RWPE2 (cell line): ENCODE measurements at regions not wholly inside any gene's neighbourhood (a gene's known extent, or its start where the extent isn't known, plus 50 kb on each side); places are given as distances from the start of the nearest gene placed in this dataset.
"Not testable (repeated sequence)": the region's sequence is repeated elsewhere in the genome, so short reads cannot be mapped to it uniquely, and the experiment has no call there.

Experiments used
- ATAC-seq: fragments of 200-7000 bp; cut with Tn5 transposase; 3 replicates; pipeline ENCODE4 v1.9.1; 2021; ENCODE audit warnings: low read depth
- DNase-seq: peaks from one replicate; pipeline ENCODE4 v3.0.0-alpha.2; 2020; ENCODE audit warnings: low spot score
- H3K27ac ChIP-seq: fragments of 450-650 bp; 2 replicates; pipeline ENCODE4 v1.5.1; 2017; ENCODE audit warnings: mild to moderate bottlenecking; ENCODE audit not compliant: poor library complexity, severe bottlenecking
- H3K27me3 ChIP-seq: fragments of 250-450 bp; sonication (Bioruptor Pico); 2 replicates; pipeline ENCODE4 v1.5.1; 2021; ENCODE audit warnings: mild to moderate bottlenecking, moderate library complexity; ENCODE audit not compliant: insufficient read depth, poor library complexity, severe bottlenecking
- H3K36me3 ChIP-seq: fragments of 250-450 bp; sonication (Bioruptor Pico); 2 replicates; pipeline ENCODE4 v1.5.1; 2020; ENCODE audit warnings: low read depth, mild to moderate bottlenecking, moderate library complexity
- H3K4me1 ChIP-seq: fragments of 250-450 bp; sonication (Bioruptor Pico); 2 replicates; pipeline ENCODE4 v1.5.1; 2021; ENCODE audit warnings: mild to moderate bottlenecking, moderate library complexity; ENCODE audit not compliant: insufficient read depth, poor library complexity, severe bottlenecking
- H3K4me3 ChIP-seq: fragments of 250-450 bp; sonication (Bioruptor Pico); 2 replicates; pipeline ENCODE4 v1.5.1; 2021; ENCODE audit warnings: mild to moderate bottlenecking, moderate library complexity; ENCODE audit not compliant: severe bottlenecking
- H3K9me3 ChIP-seq: fragments of 250-450 bp; sonication (Bioruptor Pico); 2 replicates; pipeline ENCODE4 v1.5.1; 2021; ENCODE audit warnings: mild to moderate bottlenecking, moderate library complexity; ENCODE audit not compliant: severe bottlenecking
- CTCF ChIP-seq: fragments of 450-650 bp; IDR thresholded peaks from one replicate; pipeline ENCODE4 v1.5.1; 2017; ENCODE audit warnings: mild to moderate bottlenecking, moderate library complexity; ENCODE audit not compliant: poor library complexity, severe bottlenecking

GRCh38 chr1:30660241-30660640 lies 63.1 kb downstream of the MATN1 start:
- TF ChIP-seq CTCF = no peak
- DNase-seq = no peak
- Histone ChIP-seq H3K27ac (no peak overlapping the region), H3K4me3 (no peak overlapping the region), H3K36me3 (no peaks in the 10 kb centered on the region), H3K27me3 (no peaks in the 10 kb centered on the region), H3K4me1 (no peaks in the 10 kb centered on the region), H3K9me3 (no peaks in the 10 kb centered on the region)
- no peak for ATAC-seq

DNA sequence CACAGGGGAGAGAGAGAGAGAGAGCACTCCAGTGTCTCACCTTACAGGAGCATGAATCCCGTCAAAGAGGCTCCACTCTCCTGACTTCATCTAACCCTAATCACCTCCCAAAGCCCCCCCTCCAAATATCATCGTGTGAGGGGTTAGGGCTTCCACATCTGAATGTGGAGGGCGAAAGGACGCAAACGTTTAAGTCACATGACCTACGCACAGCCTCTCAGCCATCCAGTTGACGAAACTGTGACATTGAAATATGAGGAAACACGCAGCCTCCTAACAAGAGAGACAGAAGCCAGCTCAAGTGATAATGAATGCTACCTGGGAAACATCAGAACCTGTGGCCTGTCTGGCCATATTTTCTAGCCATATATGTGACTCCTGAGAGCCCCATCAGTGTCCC lies 63.7 kb downstream of the MATN1 start:
- Histone ChIP-seq H3K4me1 (no peaks in the 10 kb centered on the region), H3K4me3 (no peak overlapping the region), H3K9me3 (no peaks in the 10 kb centered on the region), H3K27me3 (no peaks in the 10 kb centered on the region), H3K36me3 (no peaks in the 10 kb centered on the region), H3K27ac (no peak overlapping the region)
- no peak for ATAC-seq
- TF ChIP-seq CTCF = no peak
- no peak for DNase-seq

DNA sequence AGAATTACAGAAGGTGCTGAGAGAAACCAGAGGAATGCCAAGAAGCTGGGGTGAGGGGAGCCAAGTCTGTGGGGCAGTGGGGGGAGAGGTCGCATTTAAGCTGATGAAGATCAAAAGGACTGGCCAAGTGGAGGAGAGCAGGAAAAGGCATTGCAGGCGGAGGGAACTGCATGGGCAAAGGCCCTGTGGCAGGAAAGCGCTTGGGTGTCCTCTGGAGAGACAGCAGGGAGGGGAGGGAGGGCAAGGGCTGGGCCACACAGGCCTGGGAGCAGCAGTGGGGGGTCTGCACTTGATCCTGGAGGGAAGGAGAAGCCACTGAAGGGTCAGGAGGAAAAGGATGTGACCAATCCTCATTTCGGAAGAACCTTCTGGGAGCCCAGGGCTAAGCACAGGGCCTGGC lies 65.0 kb downstream of the MATN1 start:
- H3K4me3 ChIP-seq, ATAC-seq, H3K27ac ChIP-seq, H3K4me1 ChIP-seq, DNase-seq, H3K9me3 ChIP-seq, H3K36me3 ChIP-seq, H3K27me3 ChIP-seq: not testable (repeated sequence)

GRCh38 chr1:30658014-30658336 lies 65.4 kb downstream of the MATN1 start:
- Histone ChIP-seq H3K4me1 (peaks cover 4% of the 10 kb centered on the region), H3K27me3 (no peaks in the 10 kb centered on the region), H3K27ac (no peak overlapping the region), H3K4me3 (no peak overlapping the region), H3K9me3 (no peaks in the 10 kb centered on the region), H3K36me3 (no peaks in the 10 kb centered on the region)
- TF ChIP-seq CTCF = no peak
- no peak for DNase-seq
- no peak for ATAC-seq

- H3K27ac ChIP-seq = no peak overlapping the region
- H3K36me3 ChIP-seq = no peaks in the 10 kb centered on the region
- no peaks in the 10 kb centered on the region for H3K9me3 ChIP-seq
- ATAC-seq = peak; percentile 86
- H3K4me1 ChIP-seq = peaks cover 4% of the 10 kb centered on the region
- no peaks in the 10 kb centered on the region for H3K27me3 ChIP-seq
- no peak overlapping the region for H3K4me3 ChIP-seq
- no peak for DNase-seq
- no peak for TF ChIP-seq CTCF
Measured at GRCh38 chr1:30657131-30658013, 66.0 kb downstream of the MATN1 start.
